ENCODE measurements at regions not wholly inside any gene's neighbourhood (a gene's known extent, or its start where the extent isn't known, plus 50 kb on each side); places are given as distances from the start of the nearest gene placed in this dataset.

GRCh38 chr5:17748201-17748600 is 113.9 kb downstream of the TAF11L14 start:
- H3K18ac ChIP-seq (ENCODE audit: insufficient read length, low read depth, low read length), result no peak overlapping the region

More at GRCh38 chr5:17748201-17748600, 113.9 kb downstream of the TAF11L14 start:
- Mint-ChIP-seq H3K4me3 (no peak overlapping the region), H3K27ac (no peak overlapping the region), H3K4me1 (peaks cover 0 to 4% of the 10 kb centered on the region in 2 experiments; a peak in 1 of 4 replicates), H3K9me3 (peaks cover 3 to 4% of the 10 kb centered on the region in 2 experiments; a peak in 3 of 5 replicates), H3K27me3 (ENCODE audit: low read depth) (no peaks in the 10 kb centered on the region), H3K36me3 (ENCODE audit: insufficient read depth in 1 of 3, low read depth in 3 of 3) (no peaks in the 10 kb centered on the region; a peak in 1 of 7 replicates)
- H4K8ac ChIP-seq (replicated peaks; ENCODE audit: insufficient read length, low read depth, low read length), result no peak overlapping the region
- no peaks in the 10 kb centered on the region for H3K9me3 ChIP-seq (ENCODE audit: control insufficient read depth, low read depth, low read length)
- no peak overlapping the region for H3K23ac ChIP-seq (ENCODE audit: insufficient read length, low read depth, low read length)
- H3K79me2 ChIP-seq (ENCODE audit: insufficient read depth, low read length), result no peaks in the 10 kb centered on the region
- H2BK5ac ChIP-seq (ENCODE audit: insufficient read length, low read length), result no peak overlapping the region
- H3K9ac ChIP-seq (ENCODE audit: extremely low read depth, insufficient read length, low read length), result no peak overlapping the region
- no peak overlapping the region for H3K14ac ChIP-seq (ENCODE audit: insufficient read depth, low read length)
- no peak overlapping the region for H2BK12ac ChIP-seq (ENCODE audit: insufficient read length, low read depth, low read length)
- no peaks in the 10 kb centered on the region for H3K4me1 ChIP-seq (ENCODE audit: insufficient read depth, low read length)
- H3K56ac ChIP-seq (ENCODE audit: insufficient read length, low read depth, low read length), result no peak overlapping the region
- no peak overlapping the region for H2BK20ac ChIP-seq (ENCODE audit: low read depth, low read length, poor library complexity, severe bottlenecking)
- H2BK15ac ChIP-seq (ENCODE audit: low read depth, low read length), result no peak overlapping the region
- no peak for TF ChIP-seq CTCF (conservative IDR thresholded peaks at IDR 0.05)
- H3K27ac ChIP-seq (ENCODE audit: insufficient read length, low read depth, low read length), result no peak overlapping the region
- no peak overlapping the region for H3K4me2 ChIP-seq (ENCODE audit: insufficient read depth, insufficient read length, low read length)
- no peaks in the 10 kb centered on the region for H4K20me1 ChIP-seq (ENCODE audit: control insufficient read depth, insufficient read depth, insufficient read length)
- H2BK120ac ChIP-seq (ENCODE audit: low read depth, low read length, poor library complexity, severe bottlenecking), result no peak overlapping the region
- no peak overlapping the region for H2AK5ac ChIP-seq (ENCODE audit: insufficient read length, low read length)
- H3K23me2 ChIP-seq (ENCODE audit: insufficient read length, low read depth, low read length, poor library complexity, severe bottlenecking), result no peaks in the 10 kb centered on the region
- H4K5ac ChIP-seq (ENCODE audit: insufficient read length, low read depth, low read length), result no peak overlapping the region
- no peak overlapping the region for H3K4ac ChIP-seq (ENCODE audit: low read depth, low read length)
- no peak overlapping the region for H2AFZ ChIP-seq (ENCODE audit: low read length)
- H3K27me3 ChIP-seq (ENCODE audit: insufficient read depth, low read length), result no peaks in the 10 kb centered on the region
- WGBS (ENCODE audit: extremely low coverage, insufficient read length, low lambda C conversion rate), result no CpG with 5 or more reads among the region's 2 CpGs
- H3K79me1 ChIP-seq (ENCODE audit: insufficient read depth, low read depth, low read length, poor library complexity, severe bottlenecking), result no peaks in the 10 kb centered on the region
- no peak overlapping the region for H3T11ph ChIP-seq (ENCODE audit: low read length)
- no peak overlapping the region for H4K91ac ChIP-seq (ENCODE audit: insufficient read length, low read depth, low read length)
- no peak for DNase-seq

Measured in H9 (cell line).